PC-3 (cell line): ENCODE measurements at regions not wholly inside any gene's neighbourhood (a gene's known extent, or its start where the extent isn't known, plus 50 kb on each side); places are given as distances from the start of the nearest gene placed in this dataset.

Source experiments
- ATAC-seq: fragments of 200-7000 bp; cut with Tn5 transposase; 2 replicates; pipeline ENCODE4 v1.9.1; 2020; ENCODE audit warnings: mild to moderate bottlenecking, moderate library complexity
- BruUV-seq: library from RNA; stranded (reverse); fragments of 400-500 nt; replicated peaks from 2 replicates; lab custom pipeline; 2021; lab: Mats Ljungman, UMichigan
- CTCF ChIA-PET: fragments of 300-600 bp; sonication (Branson Sonifier 250); formaldehyde crosslinking; loops from one replicate; lab custom pipeline; 2022; ENCODE audit warnings: antibody characterized with exemption; lab: Charles Lee
- POLR2A ChIA-PET: fragments of 300-600 bp; sonication (Branson Sonifier 250); formaldehyde crosslinking; loops from one replicate; lab custom pipeline; 2022; ENCODE audit warnings: antibody characterized with exemption; ENCODE audit not compliant: unreplicated experiment; lab: Charles Lee
- DNase-seq: peaks from one replicate; pipeline ENCODE4 v3.0.0-alpha.2; 2015
- H2AFZ ChIP-seq: fragments of 300-600 bp; sonication (generic); 2 replicates; pipeline ENCODE4 v1.6.0; 2016; ENCODE audit warnings: antibody characterized with exemption, low read length
- H3F3A ChIP-seq: fragments of 300-600 bp; sonication (generic); one replicate; pipeline ENCODE4 v1.6.0; 2017; ENCODE audit warnings: antibody characterized with exemption, low read length, control low read depth, mild to moderate bottlenecking; ENCODE audit not compliant: unreplicated experiment
- H3K27ac ChIP-seq: fragments of 300-600 bp; sonication (generic); 2 replicates; pipeline ENCODE4 v1.5.1; 2016; ENCODE audit warnings: mild to moderate bottlenecking, low read length
- H3K27me3 ChIP-seq: fragments of 300-600 bp; sonication (generic); 2 replicates; pipeline ENCODE4 v1.6.1; 2016; ENCODE audit warnings: low read length, mixed read lengths
- H3K36me3 ChIP-seq: fragments of 300-600 bp; sonication (generic); 2 replicates; pipeline ENCODE4 v1.6.1; 2016; ENCODE audit warnings: low read depth, mixed run types, low read length, mixed read lengths
- H3K4me1 ChIP-seq: fragments of 300-600 bp; sonication (generic); 2 replicates; pipeline ENCODE4 v1.5.1; 2016; ENCODE audit warnings: low read length; ENCODE audit not compliant: insufficient read depth
- H3K4me2 ChIP-seq: fragments of 300-600 bp; sonication (generic); 2 replicates; pipeline ENCODE4 v1.6.0; 2016; ENCODE audit warnings: low read length
- H3K4me3 ChIP-seq: fragments of 300-600 bp; sonication (generic); 2 replicates; pipeline ENCODE4 v1.5.1; 2016; ENCODE audit warnings: mild to moderate bottlenecking, low read length, mixed read lengths
- H3K79me2 ChIP-seq: fragments of 300-600 bp; sonication (generic); 2 replicates; pipeline ENCODE4 v1.6.1; 2017; ENCODE audit warnings: low read length, mixed read lengths
- H3K9ac ChIP-seq: fragments of 300-600 bp; sonication (generic); 2 replicates; pipeline ENCODE4 v1.6.0; 2016; ENCODE audit warnings: mild to moderate bottlenecking, low read length
- H3K9me2 ChIP-seq: fragments of 300-600 bp; sonication (generic); replicated peaks from 2 replicates; pipeline ENCODE4 v1.6.1; 2016; ENCODE audit warnings: mixed run types, low read length, mixed read lengths
- H3K9me3 ChIP-seq: fragments of 300-600 bp; sonication (generic); 2 replicates; pipeline ENCODE4 v1.6.1; 2016; ENCODE audit warnings: low read length, mixed read lengths
- H4K20me1 ChIP-seq: fragments of 300-600 bp; sonication (generic); 2 replicates; pipeline ENCODE4 v1.6.1; 2016; ENCODE audit warnings: low read length, mixed read lengths
- EZH2 ChIP-seq: fragments of 300-600 bp; sonication (generic); IDR thresholded peaks from one replicate; pipeline ENCODE4 v1.6.1; 2017; ENCODE audit warnings: antibody characterized with exemption, mild to moderate bottlenecking, low read length; ENCODE audit not compliant: unreplicated experiment
- EZH2phosphoT487 ChIP-seq: fragments of 300-600 bp; sonication (generic); IDR thresholded peaks from 2 replicates; pipeline ENCODE4 v1.6.1; 2018; ENCODE audit warnings: mild to moderate bottlenecking, antibody characterized with exemption, low read length, borderline replicate concordance
- intact Hi-C: fragments of 100-400 bp; cut with micrococcal nuclease; formaldehyde crosslinking; loops from 2 replicates; pipeline ENCODE4 v1.9.0; 2023
- TF ChIP-seq, protein P1 (sequence below): fragments of 300-600 bp; sonication (generic); conservative IDR thresholded peaks from 2 replicates; pipeline ENCODE4 v1.5.1; 2017; ENCODE audit warnings: antibody characterized with exemption, low read depth, mild to moderate bottlenecking, low read length

DNA sequence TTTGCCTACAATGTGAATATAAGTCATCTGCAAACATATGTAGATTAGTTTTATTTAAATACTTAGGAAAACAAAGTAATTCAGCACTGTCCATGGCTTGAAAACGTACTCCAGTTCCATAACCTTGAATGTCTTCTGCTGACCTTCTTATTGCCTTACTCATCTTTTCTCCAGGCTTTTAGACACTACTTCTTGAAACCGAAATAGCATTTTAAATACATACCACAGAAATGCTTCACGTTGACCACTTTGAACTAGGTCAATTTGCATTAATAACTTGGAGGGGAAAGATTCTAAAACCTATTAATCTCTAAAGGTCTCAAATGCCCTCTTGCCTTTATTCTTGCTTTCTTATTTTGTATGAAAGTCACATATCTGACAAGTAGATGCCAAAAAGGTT lies 995.4 kb upstream of the ACO1 start:
- no peaks in the 10 kb centered on the region for H3K79me2 ChIP-seq
- H4K20me1 ChIP-seq = no peaks in the 10 kb centered on the region
- no peaks in the 10 kb centered on the region for H3K36me3 ChIP-seq
- H3K27ac ChIP-seq = no peak overlapping the region
- H3F3A ChIP-seq = no peaks in the 10 kb centered on the region
- H3K4me1 ChIP-seq = no peaks in the 10 kb centered on the region
- no peak overlapping the region for H3K9ac ChIP-seq
- no TSS peak for BruUV-seq
- DNase-seq (no peak), ATAC-seq (no peak)
- CTCF ChIA-PET = no interaction called here
- intact Hi-C loops = no loop called here
- no peak overlapping the region for H2AFZ ChIP-seq
- no peaks in the 10 kb centered on the region for H3K9me3 ChIP-seq
- no peaks in the 10 kb centered on the region for H3K9me2 ChIP-seq
- peaks cover 15% of the 10 kb centered on the region; the same call in 1 of the 2 replicates for H3K27me3 ChIP-seq
- no peak for TF ChIP-seq EZH2phosphoT487
- TF ChIP-seq, protein P1, sequence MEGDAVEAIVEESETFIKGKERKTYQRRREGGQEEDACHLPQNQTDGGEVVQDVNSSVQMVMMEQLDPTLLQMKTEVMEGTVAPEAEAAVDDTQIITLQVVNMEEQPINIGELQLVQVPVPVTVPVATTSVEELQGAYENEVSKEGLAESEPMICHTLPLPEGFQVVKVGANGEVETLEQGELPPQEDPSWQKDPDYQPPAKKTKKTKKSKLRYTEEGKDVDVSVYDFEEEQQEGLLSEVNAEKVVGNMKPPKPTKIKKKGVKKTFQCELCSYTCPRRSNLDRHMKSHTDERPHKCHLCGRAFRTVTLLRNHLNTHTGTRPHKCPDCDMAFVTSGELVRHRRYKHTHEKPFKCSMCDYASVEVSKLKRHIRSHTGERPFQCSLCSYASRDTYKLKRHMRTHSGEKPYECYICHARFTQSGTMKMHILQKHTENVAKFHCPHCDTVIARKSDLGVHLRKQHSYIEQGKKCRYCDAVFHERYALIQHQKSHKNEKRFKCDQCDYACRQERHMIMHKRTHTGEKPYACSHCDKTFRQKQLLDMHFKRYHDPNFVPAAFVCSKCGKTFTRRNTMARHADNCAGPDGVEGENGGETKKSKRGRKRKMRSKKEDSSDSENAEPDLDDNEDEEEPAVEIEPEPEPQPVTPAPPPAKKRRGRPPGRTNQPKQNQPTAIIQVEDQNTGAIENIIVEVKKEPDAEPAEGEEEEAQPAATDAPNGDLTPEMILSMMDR = no peak
- no peak for TF ChIP-seq EZH2
- POLR2A ChIA-PET = no interaction called here
- H3K4me3 ChIP-seq = no peak overlapping the region
- H3K4me2 ChIP-seq = no peak overlapping the region

DNA sequence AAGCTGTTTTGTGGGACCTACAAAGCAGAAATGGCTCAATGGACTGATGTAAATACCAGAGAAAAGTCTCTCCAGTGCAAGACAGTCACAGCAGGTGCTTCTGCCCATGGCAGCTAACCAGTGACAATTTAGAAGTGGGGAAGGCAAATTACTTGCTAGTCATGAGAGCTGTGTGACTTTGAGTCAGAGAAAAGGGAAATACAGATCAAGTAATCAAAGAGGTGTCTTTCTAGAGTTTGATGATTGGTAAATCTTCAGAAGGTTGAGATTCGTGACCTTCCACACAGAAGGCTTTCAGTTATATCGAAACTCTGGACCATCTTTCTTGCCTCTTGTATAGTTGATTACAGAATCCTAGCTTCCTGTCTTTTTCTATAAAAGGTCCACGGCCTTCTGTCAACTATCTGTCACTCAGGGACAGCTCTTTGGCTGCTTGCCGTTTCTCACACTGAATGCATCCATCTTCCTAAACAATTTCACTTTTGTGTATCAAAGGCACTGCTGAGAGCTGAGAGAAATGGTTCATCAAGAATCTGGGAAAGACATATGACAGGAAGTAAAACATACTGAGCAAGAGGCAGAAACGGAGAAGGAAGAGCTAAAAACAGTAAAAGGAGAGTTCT lies 993.9 kb upstream of the ACO1 start:
- no TSS peak for BruUV-seq
- DNase-seq = no peak
- Histone ChIP-seq H3K4me3 (no peak overlapping the region), H3K27ac (no peak overlapping the region), H3K4me2 (no peak overlapping the region), H3K9me2 (no peaks in the 10 kb centered on the region), H3K27me3 (peaks cover 15% of the 10 kb centered on the region; the same call in 1 of the 2 replicates), H3F3A (no peaks in the 10 kb centered on the region), H3K36me3 (no peaks in the 10 kb centered on the region), H3K9me3 (no peaks in the 10 kb centered on the region), H3K4me1 (no peaks in the 10 kb centered on the region), H3K79me2 (no peaks in the 10 kb centered on the region), H4K20me1 (no peaks in the 10 kb centered on the region), H2AFZ (no peak overlapping the region), H3K9ac (no peak overlapping the region)
- intact Hi-C loops = no loop called here
- POLR2A ChIA-PET = no interaction called here
- no peak for ATAC-seq
- TF ChIP-seq EZH2 = no peak
- TF ChIP-seq, protein P1 = no peak
- TF ChIP-seq EZH2phosphoT487 = no peak
- CTCF ChIA-PET = no interaction called here

DNA sequence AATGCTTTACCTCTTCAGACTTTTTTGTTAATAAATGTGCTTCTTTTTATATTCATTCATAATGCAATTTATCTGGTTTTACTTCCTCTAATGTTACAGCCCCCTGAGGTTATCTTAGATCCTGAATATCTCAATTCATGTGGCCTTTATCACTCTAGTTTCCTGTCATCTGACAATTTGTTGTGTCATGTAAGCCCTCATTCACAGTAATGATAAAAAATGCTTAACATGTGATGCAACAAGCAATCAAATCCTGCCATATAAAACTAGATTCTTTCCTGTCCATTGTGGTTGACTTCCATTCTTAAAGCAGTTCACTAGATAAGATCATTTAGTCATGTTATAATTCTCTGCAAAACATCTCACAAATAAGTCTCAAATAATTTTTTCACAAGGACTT lies 991.2 kb upstream of the ACO1 start:
- no peaks in the 10 kb centered on the region for H3K9me3 ChIP-seq
- no peak overlapping the region for H3K27ac ChIP-seq
- ChIA-PET CTCF (no interaction called here), POLR2A (no interaction called here)
- H3K9me2 ChIP-seq = no peaks in the 10 kb centered on the region
- no peaks in the 10 kb centered on the region for H3K79me2 ChIP-seq
- H3K9ac ChIP-seq = no peak overlapping the region
- no peaks in the 10 kb centered on the region for H4K20me1 ChIP-seq
- H3K4me1 ChIP-seq = no peaks in the 10 kb centered on the region
- H3F3A ChIP-seq = no peaks in the 10 kb centered on the region
- intact Hi-C loops = no loop called here
- no peak overlapping the region for H3K4me3 ChIP-seq
- ATAC-seq (no peak), DNase-seq (no peak)
- no TSS peak for BruUV-seq
- no peak overlapping the region for H2AFZ ChIP-seq
- no peak overlapping the region for H3K4me2 ChIP-seq
- H3K27me3 ChIP-seq = peaks cover 15% of the 10 kb centered on the region; the same call in 1 of the 2 replicates
- TF ChIP-seq EZH2phosphoT487 (no peak), EZH2 (no peak)
- TF ChIP-seq, protein P1 = no peak
- no peaks in the 10 kb centered on the region for H3K36me3 ChIP-seq
